Psoas muscle (tissue), 7 donors: ENCODE measurements at regions not wholly inside any gene's neighbourhood (a gene's known extent, or its start where the extent isn't known, plus 50 kb on each side); places are given as distances from the start of the nearest gene placed in this dataset.

Experiments used
- ATAC-seq, 4 donors: fragments of 200-7000 bp; cut with Tn5 transposase; one replicate each; pipeline ENCODE4 v1.9.1; 2020; ENCODE audit warnings: moderate library complexity in 3 of 4, mild to moderate bottlenecking in 2 of 4
- DNase-seq, 2 donors: peaks; one replicate each; pipeline ENCODE4 v3.0.0-alpha.2; 2020
- H3K27ac ChIP-seq: fragments of 200-600 bp; one replicate; pipeline ENCODE4 v1.8.0; 2022
- H3K27me3 ChIP-seq, 3 donors: fragments of 200-600 bp in 1 of 3; one replicate each; pipeline versions ENCODE4 v1.6.1 to v1.8.0; 2013 to 2022; ENCODE audit warnings: low read length in 2 of 3, mild to moderate bottlenecking in 2 of 3, moderate library complexity in 1 of 3; ENCODE audit not compliant: insufficient read depth in 3 of 3
- H3K36me3 ChIP-seq, 2 donors: fragments of 200-600 bp in 1 of 2; one replicate each; pipeline versions ENCODE4 v1.6.1 to v1.8.0; 2013 to 2022; ENCODE audit warnings: low read depth in 1 of 2, mild to moderate bottlenecking in 1 of 2, moderate library complexity in 1 of 2; ENCODE audit not compliant: insufficient read depth in 1 of 2
- H3K4me1 ChIP-seq: fragments of 200-600 bp; one replicate; pipeline ENCODE4 v1.8.0; 2022
- H3K4me3 ChIP-seq: fragments of 200-600 bp; one replicate; pipeline ENCODE4 v1.8.0; 2022; ENCODE audit warnings: mild to moderate bottlenecking
- H3K9me3 ChIP-seq: fragments of 200-600 bp; one replicate; pipeline ENCODE4 v1.8.0; 2022
- CTCF ChIP-seq: fragments of 200-600 bp; IDR thresholded peaks from one replicate; pipeline ENCODE4 v1.8.0; 2022; ENCODE audit warnings: antibody characterized with exemption
- WGBS, 3 donors: extraction: QIAGEN DNeasy Blood & Tissue Kit; methylation state at CpG; one replicate each; pipeline versions ENCODE4 v1.1.6 to v1.1.7; 2013; 5-methylcytosine and 5-hydroxymethylcytosine counted together
- intact Hi-C, 2 donors: fragments of 100-400 bp; cut with DNase I; formaldehyde crosslinking; loops; one replicate each; pipeline versions ENCODE4 v1.11.0 to v1.14.2; 2022
- donor health status: healthy with polysubstance abuse.
- donor health status: DM: no; HTN: no; CAD: no; lungs with moderate emphysema.
- donor health status: Bipolar disorder and iron deficiency.
- donor health status: healthy.
- donor health status: DM: yes; HTN: yes; CAD: no.
- donor health status: DM: no; HTN: no; CAD: no.
- donor health status: DM: yes; HTN: yes; CAD: no.

GRCh38 chr7:41817386-41817785, 114.5 kb upstream of the INHBA start:
- no peak for DNase-seq
- Histone ChIP-seq H3K27ac (no peak overlapping the region), H3K4me1 (no peaks in the 10 kb centered on the region), H3K4me3 (no peak overlapping the region), H3K9me3 (no peaks in the 10 kb centered on the region), H3K27me3 (no peaks in the 10 kb centered on the region), H3K36me3 (no peaks in the 10 kb centered on the region)
- no peak for ATAC-seq
- intact Hi-C loops: no loop called here
- WGBS, 3 donors: 68 to 72% (median 71%) methylated on average over 2 of the region's 2 CpGs
- TF ChIP-seq CTCF: no peak

- Histone ChIP-seq H3K4me1 (no peaks in the 10 kb centered on the region), H3K4me3 (no peak overlapping the region), H3K36me3 (no peaks in the 10 kb centered on the region), H3K27ac (no peak overlapping the region), H3K27me3 (no peaks in the 10 kb centered on the region), H3K9me3 (no peaks in the 10 kb centered on the region)
- no peak for TF ChIP-seq CTCF
- no peak for DNase-seq
- ATAC-seq: no peak
- intact Hi-C loops: no loop called here
- 65 to 72% (median 71%) methylated on average over 4 of the region's 4 CpGs for WGBS, 3 donors
Measured at GRCh38 chr7:41816111-41816510, 113.2 kb upstream of the INHBA start.

GRCh38 chr7:41814888-41815287, 112.0 kb upstream of the INHBA start:
- Histone ChIP-seq H3K27me3 (no peaks in the 10 kb centered on the region), H3K4me3 (no peak overlapping the region), H3K9me3 (no peaks in the 10 kb centered on the region), H3K36me3 (no peaks in the 10 kb centered on the region), H3K27ac (no peak overlapping the region), H3K4me1 (no peaks in the 10 kb centered on the region)
- intact Hi-C loops: no loop called here
- WGBS, 3 donors: 70 to 80% (median 71%) methylated on average over 4 of the region's 4 CpGs
- TF ChIP-seq CTCF: no peak
- no peak for ATAC-seq
- no peak for DNase-seq

GRCh38 chr7:41813286-41813685, 110.4 kb upstream of the INHBA start:
- intact Hi-C loops: no loop called here
- DNase-seq: no peak

More at GRCh38 chr7:41813286-41813685, 110.4 kb upstream of the INHBA start:
- TF ChIP-seq CTCF: no peak
- H3K4me1 ChIP-seq: no peaks in the 10 kb centered on the region
- WGBS, 3 donors: 80 to 92% (median 88%) methylated on average over 2 of the region's 2 CpGs
- H3K27ac ChIP-seq: no peak overlapping the region
- H3K36me3 ChIP-seq: no peaks in the 10 kb centered on the region
- ATAC-seq: no peak
- H3K27me3 ChIP-seq: no peaks in the 10 kb centered on the region
- H3K4me3 ChIP-seq: no peak overlapping the region
- no peaks in the 10 kb centered on the region for H3K9me3 ChIP-seq
